RWPE2 (cell line): ENCODE measurements at regions not wholly inside any gene's neighbourhood (a gene's known extent, or its start where the extent isn't known, plus 50 kb on each side); places are given as distances from the start of the nearest gene placed in this dataset.

ENCODE experiments used
- ATAC-seq: fragments of 200-7000 bp; cut with Tn5 transposase; 3 replicates; pipeline ENCODE4 v1.9.1; 2021; ENCODE audit warnings: low read depth
- DNase-seq: peaks from one replicate; pipeline ENCODE4 v3.0.0-alpha.2; 2020; ENCODE audit warnings: low spot score
- H3K27ac ChIP-seq: fragments of 450-650 bp; 2 replicates; pipeline ENCODE4 v1.5.1; 2017; ENCODE audit warnings: mild to moderate bottlenecking; ENCODE audit not compliant: poor library complexity, severe bottlenecking
- H3K27me3 ChIP-seq: fragments of 250-450 bp; sonication (Bioruptor Pico); 2 replicates; pipeline ENCODE4 v1.5.1; 2021; ENCODE audit warnings: mild to moderate bottlenecking, moderate library complexity; ENCODE audit not compliant: insufficient read depth, poor library complexity, severe bottlenecking
- H3K36me3 ChIP-seq: fragments of 250-450 bp; sonication (Bioruptor Pico); 2 replicates; pipeline ENCODE4 v1.5.1; 2020; ENCODE audit warnings: low read depth, mild to moderate bottlenecking, moderate library complexity
- H3K4me1 ChIP-seq: fragments of 250-450 bp; sonication (Bioruptor Pico); 2 replicates; pipeline ENCODE4 v1.5.1; 2021; ENCODE audit warnings: mild to moderate bottlenecking, moderate library complexity; ENCODE audit not compliant: insufficient read depth, poor library complexity, severe bottlenecking
- H3K4me3 ChIP-seq: fragments of 250-450 bp; sonication (Bioruptor Pico); 2 replicates; pipeline ENCODE4 v1.5.1; 2021; ENCODE audit warnings: mild to moderate bottlenecking, moderate library complexity; ENCODE audit not compliant: severe bottlenecking
- H3K9me3 ChIP-seq: fragments of 250-450 bp; sonication (Bioruptor Pico); 2 replicates; pipeline ENCODE4 v1.5.1; 2021; ENCODE audit warnings: mild to moderate bottlenecking, moderate library complexity; ENCODE audit not compliant: severe bottlenecking
- CTCF ChIP-seq: fragments of 450-650 bp; IDR thresholded peaks from one replicate; pipeline ENCODE4 v1.5.1; 2017; ENCODE audit warnings: mild to moderate bottlenecking, moderate library complexity; ENCODE audit not compliant: poor library complexity, severe bottlenecking

GRCh38 chr13:50521006-50521830, 322.3 kb downstream of the DLEU7 start:
- Histone ChIP-seq H3K4me1 (no peaks in the 10 kb centered on the region), H3K4me3 (no peak overlapping the region), H3K36me3 (no peaks in the 10 kb centered on the region), H3K9me3 (no peaks in the 10 kb centered on the region), H3K27ac (no peak overlapping the region), H3K27me3 (no peaks in the 10 kb centered on the region)
- DNase-seq, result no peak
- no peak for TF ChIP-seq CTCF
- ATAC-seq, result no peak

- no peak overlapping the region for H3K4me3 ChIP-seq
- no peak for ATAC-seq
- DNase-seq, result no peak
- no peak overlapping the region for H3K27ac ChIP-seq
- H3K27me3 ChIP-seq, result no peaks in the 10 kb centered on the region
- TF ChIP-seq CTCF, result no peak
- H3K9me3 ChIP-seq, result no peaks in the 10 kb centered on the region
- H3K36me3 ChIP-seq, result no peaks in the 10 kb centered on the region
- no peaks in the 10 kb centered on the region for H3K4me1 ChIP-seq
These were observed 321.7 kb downstream of the DLEU7 start for GRCh38 chr13:50521831-50522149.

GRCh38 chr13:50522506-50522905, 321.0 kb downstream of the DLEU7 start:
- Histone ChIP-seq H3K4me3 (no peak overlapping the region), H3K36me3 (no peaks in the 10 kb centered on the region), H3K27me3 (no peaks in the 10 kb centered on the region), H3K27ac (no peak overlapping the region), H3K9me3 (no peaks in the 10 kb centered on the region), H3K4me1 (no peaks in the 10 kb centered on the region)
- DNase-seq (no peak), ATAC-seq (no peak)
- no peak for TF ChIP-seq CTCF

GRCh38 chr13:50523307-50523706, 320.2 kb downstream of the DLEU7 start:
- no peaks in the 10 kb centered on the region for H3K27me3 ChIP-seq
- no peak for TF ChIP-seq CTCF
- no peaks in the 10 kb centered on the region for H3K36me3 ChIP-seq
- ATAC-seq (no peak), DNase-seq (no peak)
- no peak overlapping the region for H3K4me3 ChIP-seq
- H3K27ac ChIP-seq, result no peak overlapping the region
- no peaks in the 10 kb centered on the region for H3K9me3 ChIP-seq
- H3K4me1 ChIP-seq, result no peaks in the 10 kb centered on the region

GRCh38 chr13:50524560-50524959, 318.9 kb downstream of the DLEU7 start:
- TF ChIP-seq CTCF, result no peak
- no peaks in the 10 kb centered on the region for H3K27me3 ChIP-seq
- no peak for DNase-seq
- no peaks in the 10 kb centered on the region for H3K36me3 ChIP-seq
- peaks cover 5% of the 10 kb centered on the region for H3K4me1 ChIP-seq
- H3K27ac ChIP-seq, result no peak overlapping the region
- H3K9me3 ChIP-seq, result no peaks in the 10 kb centered on the region
- no peak overlapping the region for H3K4me3 ChIP-seq
- no peak for ATAC-seq
